Astrocyte of the spinal cord (primary cell): ENCODE measurements at regions not wholly inside any gene's neighbourhood (a gene's known extent, or its start where the extent isn't known, plus 50 kb on each side); places are given as distances from the start of the nearest gene placed in this dataset.

Experiments used
- DNase-seq: peaks from one replicate; pipeline ENCODE4 v3.0.0; 2011; ENCODE audit warnings: low read depth, low spot score
- H3K4me3 ChIP-seq: 2 replicates; pipeline ENCODE4 v1.5.1; 2011; ENCODE audit warnings: low read depth, mild to moderate bottlenecking, low read length, moderate library complexity
- in situ Hi-C: cut with HindIII; loops from 2 replicates; pipeline ENCODE4 v1.10.0; 2017; ENCODE audit warnings: low sequenced_read_pairs
- TF ChIP-seq, protein P1 (sequence below): IDR thresholded peaks from 2 replicates; pipeline ENCODE4 v1.5.1; 2012; ENCODE audit warnings: low read depth, mild to moderate bottlenecking, low read length, inconsistent platforms

DNA sequence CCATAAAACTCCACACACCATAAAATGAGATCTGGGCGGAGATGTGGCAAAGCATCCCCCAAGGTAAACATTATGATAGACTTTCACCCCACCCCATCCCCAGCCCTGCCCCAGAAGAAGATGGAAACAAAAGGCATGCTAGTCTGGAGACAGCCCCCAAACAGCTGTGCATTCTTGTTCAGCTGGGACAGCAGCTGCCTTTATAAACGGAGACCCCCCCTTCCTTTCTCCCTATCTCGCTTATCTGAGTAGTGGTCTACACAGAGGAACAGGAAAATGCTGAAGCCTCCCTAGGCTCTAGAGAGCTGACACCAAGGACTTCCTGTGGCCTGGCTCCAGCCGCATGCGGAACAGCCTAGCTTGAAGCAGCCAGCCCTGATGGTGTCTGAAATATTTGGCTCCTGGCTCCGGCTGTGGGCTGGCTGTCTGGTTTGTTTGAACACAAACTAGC is 190.3 kb upstream of the ANKFN1 start:
- H3K4me3 ChIP-seq, result no peak overlapping the region
- no peak for DNase-seq
- TF ChIP-seq, protein P1, sequence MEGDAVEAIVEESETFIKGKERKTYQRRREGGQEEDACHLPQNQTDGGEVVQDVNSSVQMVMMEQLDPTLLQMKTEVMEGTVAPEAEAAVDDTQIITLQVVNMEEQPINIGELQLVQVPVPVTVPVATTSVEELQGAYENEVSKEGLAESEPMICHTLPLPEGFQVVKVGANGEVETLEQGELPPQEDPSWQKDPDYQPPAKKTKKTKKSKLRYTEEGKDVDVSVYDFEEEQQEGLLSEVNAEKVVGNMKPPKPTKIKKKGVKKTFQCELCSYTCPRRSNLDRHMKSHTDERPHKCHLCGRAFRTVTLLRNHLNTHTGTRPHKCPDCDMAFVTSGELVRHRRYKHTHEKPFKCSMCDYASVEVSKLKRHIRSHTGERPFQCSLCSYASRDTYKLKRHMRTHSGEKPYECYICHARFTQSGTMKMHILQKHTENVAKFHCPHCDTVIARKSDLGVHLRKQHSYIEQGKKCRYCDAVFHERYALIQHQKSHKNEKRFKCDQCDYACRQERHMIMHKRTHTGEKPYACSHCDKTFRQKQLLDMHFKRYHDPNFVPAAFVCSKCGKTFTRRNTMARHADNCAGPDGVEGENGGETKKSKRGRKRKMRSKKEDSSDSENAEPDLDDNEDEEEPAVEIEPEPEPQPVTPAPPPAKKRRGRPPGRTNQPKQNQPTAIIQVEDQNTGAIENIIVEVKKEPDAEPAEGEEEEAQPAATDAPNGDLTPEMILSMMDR, result no peak
- in situ Hi-C loops, result no loop called here

DNA sequence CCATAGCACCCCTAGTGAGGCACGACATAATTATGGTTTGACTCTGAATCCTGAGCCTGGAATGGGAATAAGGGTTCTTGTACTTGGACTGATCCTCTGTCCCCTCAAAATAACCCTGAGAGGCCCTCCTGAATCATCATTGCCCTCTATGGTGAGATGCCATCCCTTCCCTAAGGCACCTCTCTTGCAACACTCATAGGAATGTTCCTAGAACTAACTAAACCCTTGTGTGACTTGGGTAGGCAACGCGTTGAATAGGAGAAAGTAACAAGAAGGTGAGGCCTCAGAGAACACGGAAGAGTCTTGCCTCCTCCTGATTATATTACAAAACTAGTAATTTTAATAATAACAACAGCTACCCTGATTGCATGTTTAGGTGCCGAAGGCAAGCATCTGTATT is 189.1 kb upstream of the ANKFN1 start:
- TF ChIP-seq, protein P1, result no peak
- in situ Hi-C loops, result no loop called here
- H3K4me3 ChIP-seq, result no peak overlapping the region
- no peak for DNase-seq

DNA sequence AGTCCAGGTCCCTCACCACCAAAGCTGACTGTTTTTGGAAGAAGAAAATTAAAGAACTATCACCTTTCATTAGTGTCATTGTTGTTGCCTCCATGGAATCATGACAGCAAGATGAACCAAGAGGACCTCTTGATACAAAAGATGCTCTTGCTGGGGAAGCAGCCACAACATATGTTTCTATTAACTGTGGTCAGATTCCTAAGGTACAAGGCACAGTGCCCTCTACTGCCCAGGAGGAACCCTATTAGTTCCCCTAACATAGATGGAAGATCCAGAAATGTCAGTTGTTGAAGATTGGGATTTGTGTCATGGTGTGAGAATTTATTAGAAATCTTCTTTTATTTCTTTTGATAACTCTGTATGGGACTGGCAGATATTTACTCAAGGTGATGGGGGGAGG is 188.2 kb upstream of the ANKFN1 start:
- no peak overlapping the region for H3K4me3 ChIP-seq
- in situ Hi-C loops, result no loop called here
- TF ChIP-seq, protein P1, result no peak
- DNase-seq, result no peak

DNA sequence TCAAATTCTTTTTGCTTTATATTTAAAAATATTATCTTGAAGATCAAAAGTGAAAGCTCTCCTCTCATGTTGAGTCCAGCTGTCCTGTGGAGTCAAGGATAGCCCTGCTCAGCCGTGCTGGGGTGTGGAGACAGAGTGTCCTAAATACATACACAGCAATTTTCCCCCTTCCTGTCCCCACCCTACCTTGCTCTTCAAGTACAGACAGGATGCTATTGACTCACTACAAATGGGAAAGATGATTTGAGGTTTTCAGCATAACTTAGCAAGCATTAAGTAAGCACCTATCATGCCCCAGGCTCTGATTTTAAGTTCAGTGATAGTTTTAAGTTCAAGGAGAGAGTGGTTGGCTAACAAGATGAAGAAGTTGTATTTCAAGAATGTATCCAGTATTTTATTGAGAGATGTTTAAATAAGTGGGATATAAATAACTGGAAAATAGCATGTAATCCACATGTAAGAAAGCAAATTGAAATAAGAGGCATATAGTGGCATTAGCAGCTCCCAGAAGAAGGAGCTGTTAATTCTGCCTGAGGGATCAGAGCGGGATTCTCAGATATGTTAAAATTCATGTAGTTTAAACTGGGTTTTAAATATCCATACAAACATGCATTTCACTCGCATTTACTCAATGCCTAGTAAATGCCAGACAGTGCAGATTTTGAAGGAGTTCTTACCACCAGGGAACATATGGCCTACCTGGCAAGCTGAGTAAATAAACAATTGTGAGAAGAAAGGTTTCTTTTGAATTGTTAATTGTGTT is 183.5 kb upstream of the ANKFN1 start:
- in situ Hi-C loops, result no loop called here
- no peak overlapping the region for H3K4me3 ChIP-seq

DNA sequence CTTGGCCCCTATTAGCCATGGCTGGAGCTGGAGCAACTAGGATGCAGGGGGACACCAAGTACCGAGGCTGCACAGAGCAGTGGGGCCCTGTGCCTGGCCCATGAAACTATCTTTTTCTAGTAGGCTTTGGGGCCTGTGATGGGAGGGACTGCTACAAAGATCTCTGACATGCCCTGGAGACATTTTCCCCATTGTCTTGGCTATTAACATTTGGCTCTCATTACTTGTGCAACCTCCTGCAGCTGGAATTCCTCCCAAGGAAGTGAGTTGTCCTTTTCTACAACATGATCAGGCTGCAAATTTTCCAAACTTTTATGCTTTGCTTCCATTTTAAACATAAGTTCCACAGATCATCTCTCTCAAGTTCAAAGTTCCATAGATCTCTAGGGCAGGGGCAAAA is 174.7 kb upstream of the ANKFN1 start:
- TF ChIP-seq, protein P1, result no peak
- no peak overlapping the region for H3K4me3 ChIP-seq
- no peak for DNase-seq
- in situ Hi-C loops, result no loop called here

More for the DNA sequence above, 183.5 kb upstream of the ANKFN1 start:
- no peak for DNase-seq
- TF ChIP-seq, protein P1, result no peak

DNA sequence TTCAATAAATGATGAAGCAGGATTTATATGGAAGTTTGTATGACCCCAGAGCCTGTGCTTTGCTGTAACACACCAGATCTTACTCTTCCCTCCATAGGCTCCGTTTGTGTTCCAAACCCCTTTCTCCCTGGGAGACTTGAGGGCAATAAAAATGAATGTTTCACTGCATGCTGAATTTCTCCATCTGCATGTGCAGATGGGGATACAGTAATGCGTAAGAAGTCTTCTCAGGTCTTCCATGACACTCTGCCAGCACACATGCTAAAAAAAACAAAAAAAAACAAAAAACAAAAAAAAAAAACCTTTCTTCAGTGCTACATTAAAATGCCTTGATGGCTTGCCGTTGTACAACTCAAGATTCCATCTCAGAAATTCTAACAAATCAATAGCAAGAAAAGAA is 170.2 kb upstream of the ANKFN1 start:
- DNase-seq, result no peak
- in situ Hi-C loops, result no loop called here
- TF ChIP-seq, protein P1, result no peak
- no peak overlapping the region for H3K4me3 ChIP-seq
